ENCODE measurements at regions not wholly inside any gene's neighbourhood (a gene's known extent, or its start where the extent isn't known, plus 50 kb on each side); places are given as distances from the start of the nearest gene placed in this dataset.
"Not testable (repeated sequence)": the region's sequence is repeated elsewhere in the genome, so short reads cannot be mapped to it uniquely, and the experiment has no call there.

- DNase-seq = no peak
Measured at GRCh38 chr22:49466878-49467595, 360.6 kb downstream of the BRD1 start.

- DNase-seq = no peak
Measured at GRCh38 chr22:49464037-49464436, 363.6 kb downstream of the BRD1 start.

GRCh38 chr22:49462795-49463194, 364.9 kb downstream of the BRD1 start:
- no peak for DNase-seq

- DNase-seq = no peak
Measured at GRCh38 chr22:49462291-49462690, 365.4 kb downstream of the BRD1 start.

- no peak for DNase-seq
Measured at GRCh38 chr22:49461674-49462073, 366.0 kb downstream of the BRD1 start.

- peak in 1 of 56 donors; percentile 30 for DNase-seq
Measured at GRCh38 chr22:49460592-49461281, 366.9 kb downstream of the BRD1 start.

GRCh38 chr22:49460091-49460490, 367.6 kb downstream of the BRD1 start:
- DNase-seq = no peak

GRCh38 chr22:49458708-49459099, 369.0 kb downstream of the BRD1 start:
- no peak for DNase-seq

- DNase-seq = no peak
Measured at GRCh38 chr22:49457946-49458707, 369.5 kb downstream of the BRD1 start.

- no peak for DNase-seq
Measured at GRCh38 chr22:49457146-49457545, 370.5 kb downstream of the BRD1 start.

GRCh38 chr22:49455595-49455994, 372.1 kb downstream of the BRD1 start:
- no peak for DNase-seq

- DNase-seq = no peak
Measured at GRCh38 chr22:49454726-49455125, 372.9 kb downstream of the BRD1 start.

- no peak for DNase-seq
Measured at GRCh38 chr22:49453771-49454170, 373.9 kb downstream of the BRD1 start.

- not testable (repeated sequence) for DNase-seq
Measured at GRCh38 chr22:49453019-49453418, 374.7 kb downstream of the BRD1 start.

- no peak for DNase-seq
Measured at GRCh38 chr22:49452362-49452946, 375.2 kb downstream of the BRD1 start.

GRCh38 chr22:49451070-49451840, 376.4 kb downstream of the BRD1 start:
- DNase-seq = no peak

- no peak for DNase-seq
Measured at GRCh38 chr22:49450498-49450897, 377.2 kb downstream of the BRD1 start.

GRCh38 chr22:49449811-49450446, 377.7 kb downstream of the BRD1 start:
- peak in 4 of 56 donors; percentile 15 to 28 (median 18) for DNase-seq

- no peak for DNase-seq
Measured at GRCh38 chr22:49449377-49449776, 378.3 kb downstream of the BRD1 start.

GRCh38 chr22:49448526-49448925, 379.1 kb downstream of the BRD1 start:
- DNase-seq = peak in 49 of 56 donors; percentile 7 to 88 (median 63)
